ENCODE measurements at regions not wholly inside any gene's neighbourhood (a gene's known extent, or its start where the extent isn't known, plus 50 kb on each side); places are given as distances from the start of the nearest gene placed in this dataset.

DNA sequence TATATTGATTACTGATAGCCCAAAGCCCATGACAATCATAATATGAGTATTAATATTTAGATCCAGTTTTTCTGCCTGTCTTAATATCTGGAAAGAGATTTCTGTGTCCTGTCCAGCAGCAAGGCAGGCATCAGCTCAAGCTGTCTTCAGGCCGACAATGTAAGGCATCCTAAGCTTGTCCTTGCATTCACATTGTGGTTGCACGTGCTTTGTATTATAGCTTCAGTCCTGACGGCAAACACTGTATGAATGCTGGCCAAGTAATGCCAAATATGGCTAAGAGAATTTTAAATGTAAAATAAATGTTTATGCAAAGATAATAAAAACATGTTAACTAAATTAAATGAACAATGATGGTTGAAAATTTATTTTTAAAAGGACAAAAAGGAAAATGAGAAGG, 255.7 kb upstream of the RPS6KA3 start:
- no peak for DNase-seq (ENCODE audit: low read depth in 3 of 3)

DNA sequence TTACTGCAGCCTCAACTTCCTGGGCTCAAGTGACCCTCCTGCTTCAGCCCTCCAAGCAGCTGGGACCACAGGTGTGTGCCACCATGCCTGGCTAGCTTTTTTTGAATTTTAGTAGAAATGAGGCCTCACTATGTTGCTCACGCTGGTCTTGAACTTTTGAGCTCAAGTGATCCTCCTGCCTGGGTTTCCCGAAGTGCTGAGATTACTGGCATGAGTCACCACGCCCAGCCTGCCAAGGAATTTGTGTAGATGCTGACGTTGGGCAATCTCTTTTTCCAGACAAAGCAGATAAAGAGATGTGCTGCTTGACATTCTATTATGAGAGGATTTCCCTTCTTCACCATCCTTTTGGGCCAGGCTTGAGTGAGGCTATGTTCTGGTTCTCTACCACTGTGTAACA, 254.5 kb upstream of the RPS6KA3 start:
- no peak for DNase-seq (ENCODE audit: low read depth in 3 of 3)

DNA sequence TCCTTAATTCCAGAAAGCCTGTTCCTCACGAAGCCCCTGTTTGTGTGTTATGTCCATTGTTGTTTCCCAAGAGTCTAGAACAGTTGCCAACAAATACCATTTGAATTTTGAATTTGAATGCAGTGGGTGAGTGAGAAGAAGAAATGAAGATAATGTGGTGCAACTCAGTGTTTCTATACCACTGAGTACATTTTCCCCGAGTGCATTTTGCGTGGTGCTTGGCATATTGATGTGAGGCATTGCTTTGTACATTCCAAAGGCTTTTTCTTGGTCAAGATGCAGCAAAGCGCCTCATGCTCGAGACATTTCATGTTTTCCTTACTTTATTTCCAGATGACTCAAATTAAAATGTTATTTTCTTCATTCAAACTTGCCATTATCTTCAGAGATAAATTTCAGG, 253.1 kb upstream of the RPS6KA3 start:
- DNase-seq (ENCODE audit: low read depth in 3 of 3), result no peak

DNA sequence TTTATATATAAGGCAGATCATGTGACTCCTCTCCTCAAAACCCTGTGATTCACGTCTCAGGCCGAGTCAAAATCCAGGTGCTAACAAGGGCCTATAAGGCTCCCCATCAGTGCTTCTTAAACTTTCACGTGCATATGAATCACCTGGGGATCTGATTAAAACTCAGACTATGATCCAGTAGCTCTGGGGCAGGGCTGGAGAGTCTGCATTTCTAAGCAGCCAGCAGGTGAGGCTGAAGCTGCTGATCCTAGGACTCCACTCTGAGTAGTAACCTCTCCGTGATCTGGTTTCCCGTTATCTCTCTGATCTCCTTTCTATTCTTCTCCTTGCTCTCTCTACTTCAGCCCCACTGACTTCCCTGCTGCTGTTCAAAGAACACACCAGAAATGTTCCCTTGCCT, 252.4 kb upstream of the RPS6KA3 start:
- DNase-seq (ENCODE audit: low read depth in 3 of 3), result no peak

DNA sequence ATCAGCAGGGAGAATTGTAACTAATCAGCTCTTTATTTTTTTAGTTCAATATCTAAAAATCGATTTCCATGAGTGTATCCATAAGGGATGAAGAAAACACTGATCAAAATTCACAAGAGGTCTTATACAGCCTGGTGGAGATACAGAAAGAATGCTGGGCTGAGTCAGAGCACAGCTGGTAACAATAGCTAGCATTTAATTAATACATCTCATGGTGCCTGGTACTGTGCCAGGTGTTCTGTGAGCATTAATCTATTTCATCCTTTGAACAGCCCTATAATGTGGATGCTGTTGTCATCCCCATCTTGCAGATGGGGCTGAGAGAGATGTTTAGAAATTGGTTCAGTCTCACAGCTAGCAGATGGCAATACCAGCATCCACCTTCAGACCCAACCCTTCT, 250.9 kb upstream of the RPS6KA3 start:
- DNase-seq (ENCODE audit: low read depth in 3 of 3), result no peak

DNA sequence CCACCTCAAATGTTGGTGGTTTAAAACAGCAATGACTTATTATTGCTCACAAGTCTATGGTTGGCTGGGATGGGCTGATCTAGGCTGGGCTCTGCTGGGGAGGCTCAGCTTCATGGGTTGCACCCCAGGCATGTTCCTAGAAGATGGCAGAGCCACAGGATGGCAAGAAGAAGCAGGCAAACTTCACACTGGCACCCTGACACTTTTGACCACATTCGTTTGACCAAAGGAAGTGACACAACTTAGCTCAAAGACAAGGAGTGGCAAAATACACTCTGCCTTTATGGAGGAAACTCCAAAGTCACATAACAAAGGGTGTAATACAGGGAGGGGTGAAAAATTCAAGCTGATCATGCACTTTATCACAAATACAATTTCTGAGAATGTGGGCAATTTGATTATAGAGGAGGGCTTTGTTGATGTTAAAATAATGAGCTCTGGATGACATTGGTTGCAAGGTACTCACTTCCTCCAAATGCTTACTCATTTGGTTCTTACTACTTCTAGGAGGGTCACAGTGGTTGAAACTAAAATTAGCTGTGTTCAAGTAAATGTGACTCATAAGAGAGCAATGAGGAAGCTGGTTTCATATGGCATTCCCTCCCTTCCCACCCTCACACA, 249.2 kb upstream of the RPS6KA3 start:
- no peak for DNase-seq (ENCODE audit: low read depth in 3 of 3)

DNA sequence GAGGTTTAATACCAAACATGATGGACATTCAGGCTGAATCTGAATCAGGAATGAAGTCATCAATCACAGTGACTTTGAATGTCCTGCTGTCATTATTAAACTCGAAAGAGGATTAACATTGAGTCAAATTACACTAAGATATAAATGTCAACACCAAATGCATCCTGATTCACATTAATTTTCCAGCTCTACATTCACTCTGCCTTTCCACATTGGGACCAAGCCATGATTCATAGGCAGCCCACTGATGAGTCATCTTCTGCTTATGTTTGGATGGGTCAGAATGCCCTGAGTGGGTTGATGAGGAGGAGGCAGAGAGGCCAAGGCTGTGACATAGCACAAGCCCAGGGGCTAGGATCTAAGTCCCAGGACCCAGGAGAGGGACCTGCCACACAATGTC, 247.6 kb upstream of the RPS6KA3 start:
- no peak for DNase-seq (ENCODE audit: low read depth in 3 of 3)

DNA sequence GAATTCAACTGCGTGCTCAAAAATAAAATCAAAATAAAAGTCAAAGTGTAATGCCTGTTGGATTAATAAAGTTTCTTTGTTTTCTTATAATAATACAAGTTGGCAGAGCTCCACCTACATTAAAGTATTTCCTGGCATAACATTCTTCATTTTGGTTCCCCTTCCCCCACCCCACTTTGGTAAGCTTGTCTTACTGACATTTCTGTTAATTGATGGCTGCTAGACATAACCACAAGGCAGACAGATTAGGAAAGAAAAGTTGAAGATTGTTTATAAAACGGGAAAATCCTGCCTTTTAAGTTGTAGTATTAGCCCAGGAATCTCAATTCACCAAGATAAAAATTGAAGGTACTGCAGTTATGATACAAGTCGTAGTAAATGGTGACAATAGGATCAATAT, 246.5 kb upstream of the RPS6KA3 start:
- no peak for DNase-seq (ENCODE audit: low read depth in 3 of 3)

DNA sequence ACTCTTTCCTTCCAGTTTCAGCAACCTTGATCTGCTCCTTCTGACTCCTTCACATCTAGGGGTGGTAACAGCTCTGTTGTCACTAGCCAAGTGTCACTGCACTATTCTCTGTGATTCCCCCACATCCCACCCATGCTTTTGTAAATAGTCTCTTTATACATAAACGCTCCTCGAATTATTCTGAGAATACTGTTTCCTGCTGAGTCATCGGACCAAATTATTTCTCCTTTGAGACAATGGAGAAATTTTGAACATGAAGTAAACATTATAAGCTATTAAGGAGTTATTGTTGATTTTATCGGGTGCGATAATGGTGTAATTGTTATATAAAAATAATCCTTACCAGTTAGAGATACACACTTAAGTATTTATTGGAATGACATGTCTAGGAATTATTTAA, 245.1 kb upstream of the RPS6KA3 start:
- no peak for DNase-seq (ENCODE audit: low read depth in 3 of 3)

DNA sequence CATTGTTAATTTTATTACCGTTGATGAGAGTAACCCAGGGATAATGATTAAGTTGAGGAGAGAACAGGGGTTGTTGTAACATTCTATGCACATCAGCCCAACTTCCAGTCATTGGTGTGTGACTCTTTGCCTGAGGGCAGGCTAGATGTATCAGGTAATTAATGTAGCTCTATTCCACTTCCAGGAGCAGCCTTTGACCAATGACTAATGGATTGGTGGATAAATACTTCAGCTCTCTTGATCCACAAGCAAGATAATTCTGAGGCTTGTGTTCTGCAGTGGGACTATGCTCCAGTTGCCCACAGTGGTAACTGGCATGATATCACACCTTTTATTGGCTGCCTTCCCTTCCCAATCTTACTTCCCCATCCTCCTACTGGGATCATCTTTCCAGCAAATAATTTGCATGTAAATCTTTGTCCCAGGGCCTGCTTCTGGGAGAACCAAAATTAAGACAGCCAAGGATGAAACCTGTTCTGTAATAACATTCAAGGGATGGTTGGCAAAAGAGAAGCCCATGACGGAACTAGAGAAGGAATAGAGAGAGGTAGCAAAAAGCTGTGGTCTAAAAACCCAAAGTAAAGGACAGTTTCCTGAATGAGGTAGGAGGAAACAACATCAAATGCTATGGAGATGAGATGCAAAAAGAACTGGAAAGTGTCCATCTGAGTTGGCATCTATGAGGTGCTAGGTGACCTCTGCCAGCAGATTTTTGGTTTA, 241.4 kb upstream of the RPS6KA3 start:
- DNase-seq (ENCODE audit: low read depth in 3 of 3), result no peak

DNA sequence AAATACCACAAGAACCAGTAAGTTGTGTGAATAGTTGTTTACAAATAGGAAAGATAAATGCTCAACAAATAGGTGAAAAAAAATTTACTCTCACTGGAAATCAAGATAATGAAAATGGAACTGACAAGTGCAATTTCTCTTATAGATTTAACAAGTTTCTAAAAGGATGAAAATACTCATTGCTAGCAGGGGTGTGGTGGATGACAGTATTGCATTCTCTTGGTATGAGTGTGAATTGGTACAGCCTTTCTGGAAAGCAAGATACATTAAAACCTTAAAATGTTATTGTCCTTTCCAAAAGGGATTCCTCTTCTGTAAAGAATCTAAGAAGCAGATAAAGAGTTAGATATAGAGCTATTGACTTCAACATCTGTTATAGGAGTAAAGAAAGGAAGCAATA, 240.0 kb upstream of the RPS6KA3 start:
- no peak for DNase-seq (ENCODE audit: low read depth in 3 of 3)

DNA sequence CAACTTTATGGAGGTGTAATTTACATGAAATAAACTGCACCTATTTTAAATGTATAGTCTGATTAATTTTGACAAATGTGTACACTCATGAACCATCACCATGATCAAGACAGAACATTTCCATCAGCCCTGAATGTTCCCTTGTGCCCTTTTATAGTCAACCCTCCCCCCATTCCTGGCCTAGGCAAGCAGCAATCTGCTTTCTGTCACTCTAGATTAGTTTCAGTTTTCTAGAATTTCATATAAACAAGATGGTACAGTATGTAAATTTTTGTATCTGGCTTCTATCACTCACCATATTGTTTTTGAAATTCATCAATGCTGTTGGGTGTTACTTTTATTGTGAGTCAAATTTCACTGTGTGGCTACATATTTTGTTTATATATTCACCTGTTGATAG, 234.2 kb upstream of the RPS6KA3 start:
- no peak for DNase-seq (ENCODE audit: low read depth in 3 of 3)

DNA sequence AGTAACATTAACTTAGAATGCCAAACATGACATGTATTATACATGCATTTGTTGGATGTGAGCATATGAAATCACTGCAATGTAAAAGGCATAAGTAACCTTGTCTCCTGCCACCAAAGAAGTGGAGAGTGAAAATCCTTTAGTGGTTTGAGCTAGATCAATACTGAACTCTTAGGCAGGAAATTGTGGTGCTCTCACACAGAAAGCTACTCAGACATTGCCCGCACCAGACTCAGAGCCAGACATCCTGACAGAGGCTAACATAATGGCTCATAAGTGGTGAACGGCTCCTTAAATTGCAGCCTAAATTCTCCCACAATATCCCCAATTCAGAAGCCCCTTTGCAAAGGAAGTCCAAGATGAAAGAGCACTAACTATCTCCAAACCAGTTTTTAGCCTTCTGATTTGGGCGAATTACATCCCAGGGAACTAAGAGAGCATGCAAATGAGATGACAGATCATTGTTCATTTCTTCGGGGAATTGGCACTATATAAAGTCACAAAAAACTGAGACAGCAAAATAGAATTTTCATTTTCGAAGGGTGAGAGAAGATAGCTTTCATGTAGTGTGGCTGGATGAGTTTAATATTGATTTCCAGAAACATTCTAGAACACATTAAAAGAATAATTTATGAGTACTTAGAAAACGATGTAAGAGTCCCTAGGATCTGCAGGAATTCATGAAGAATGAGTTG, 233.6 kb upstream of the RPS6KA3 start:
- DNase-seq (ENCODE audit: low read depth in 3 of 3), result no peak

DNA sequence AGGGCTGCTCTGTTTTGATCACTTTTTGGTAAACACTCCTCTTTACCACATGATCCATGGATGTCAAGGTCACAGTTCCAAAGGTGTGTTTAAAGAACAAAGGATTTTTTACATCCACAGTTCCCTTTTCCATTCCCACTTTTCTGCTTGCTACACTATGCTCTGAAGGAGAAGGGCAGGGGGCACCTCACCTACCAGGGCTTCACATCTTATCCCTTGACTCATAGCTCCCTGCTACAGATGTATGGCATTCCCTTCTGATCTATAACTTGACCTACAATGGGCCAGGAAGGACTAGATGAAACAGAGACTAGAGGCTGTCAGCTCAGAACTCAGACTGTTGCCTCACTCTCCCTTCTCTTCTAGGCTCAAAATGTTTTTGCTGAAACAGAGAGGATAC, 233.1 kb upstream of the RPS6KA3 start:
- no peak for DNase-seq (ENCODE audit: low read depth in 3 of 3)

DNA sequence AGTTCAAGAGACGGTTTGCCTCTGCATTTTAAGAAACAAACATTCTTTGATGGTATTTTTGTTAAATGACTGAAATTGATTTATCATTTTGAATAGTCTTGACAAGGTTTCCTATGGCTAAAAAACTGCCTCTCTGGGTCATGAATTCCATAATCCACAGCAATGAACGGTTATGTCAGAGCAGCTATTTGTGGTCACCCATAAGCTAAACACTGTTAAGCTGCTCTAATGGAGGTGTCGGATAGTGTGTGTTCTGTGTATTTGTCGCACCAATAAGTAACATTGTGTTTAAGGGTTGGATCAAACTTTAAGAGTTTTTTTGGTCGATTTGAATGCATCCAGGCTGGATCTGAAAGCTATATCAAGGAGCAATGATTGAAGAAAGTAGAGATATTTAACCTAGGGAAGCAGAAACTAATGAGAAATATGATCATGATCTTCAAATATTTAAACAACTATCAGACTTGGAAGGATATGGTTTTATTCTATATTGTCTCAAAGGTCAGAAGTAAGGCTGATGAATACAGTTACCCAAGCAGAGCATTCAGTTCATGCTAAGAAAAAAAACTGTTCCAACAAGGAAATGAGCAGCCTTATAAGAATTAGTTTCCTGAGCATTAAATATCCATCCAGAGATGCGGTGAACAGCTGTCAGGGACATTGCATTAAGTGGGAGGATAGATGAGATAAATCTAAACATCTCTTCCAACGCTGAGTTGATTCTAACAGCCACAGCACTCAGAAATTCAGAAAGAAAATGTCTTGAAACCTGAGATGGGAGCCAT, 232.3 kb upstream of the RPS6KA3 start:
- DNase-seq (ENCODE audit: low read depth in 3 of 3), result no peak

DNA sequence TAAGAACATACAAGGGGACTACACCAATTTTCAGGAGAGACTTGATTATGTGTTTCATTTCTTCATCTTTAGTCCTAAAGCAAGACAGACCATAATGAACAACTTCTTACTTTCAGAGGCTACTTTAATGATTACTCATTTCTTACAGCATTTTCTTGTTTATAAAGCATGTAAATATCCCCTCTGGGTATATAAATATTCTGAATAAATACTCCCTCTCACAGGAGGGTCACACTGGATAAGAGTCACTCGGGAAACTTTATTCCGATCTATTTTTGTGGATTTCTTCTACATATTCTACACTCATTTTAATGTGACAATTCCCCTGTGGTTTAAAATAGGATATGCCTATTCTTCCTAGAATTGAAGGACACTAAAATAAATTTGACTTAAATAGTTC, 228.9 kb upstream of the RPS6KA3 start:
- no peak for DNase-seq (ENCODE audit: low read depth in 3 of 3)

DNA sequence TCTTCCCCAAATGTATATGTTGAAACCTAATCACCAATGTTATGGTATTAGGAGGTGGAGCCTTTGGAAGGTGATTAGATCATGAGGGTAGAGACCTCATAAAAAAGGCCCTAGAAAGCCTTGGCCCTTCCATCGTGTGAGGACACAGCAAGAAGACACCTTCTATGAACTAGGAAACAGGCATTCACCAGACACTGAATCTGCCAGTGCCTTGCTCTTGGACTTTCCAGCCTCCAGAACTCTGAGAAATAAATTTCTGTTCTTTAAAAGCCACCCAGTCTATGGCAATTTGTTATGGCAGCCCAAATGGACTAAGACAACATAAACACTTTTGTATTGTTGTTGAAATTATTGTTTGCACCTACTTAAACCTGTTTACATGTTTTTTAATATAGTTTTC, 221.8 kb upstream of the RPS6KA3 start:
- DNase-seq (ENCODE audit: low read depth in 3 of 3), result no peak

DNA sequence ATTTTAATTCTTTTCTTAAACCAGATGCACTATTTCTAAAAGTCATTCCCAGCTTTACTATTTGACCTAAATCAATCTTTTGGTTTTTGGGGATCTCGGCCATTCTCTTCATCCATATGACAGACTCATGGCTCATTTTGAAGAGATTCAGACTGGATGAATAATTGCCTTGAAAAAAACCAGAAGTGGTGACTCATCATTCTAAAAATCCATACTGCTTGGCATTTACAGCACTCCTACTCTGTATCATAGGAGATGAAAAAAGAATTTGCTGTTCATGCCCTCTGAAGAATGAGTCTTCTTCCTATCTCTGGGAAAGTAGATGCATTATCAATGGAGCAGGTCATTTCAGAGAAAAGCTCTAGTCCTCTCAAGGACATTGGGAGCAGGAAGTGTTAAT, 220.5 kb upstream of the RPS6KA3 start:
- no peak for DNase-seq (ENCODE audit: low read depth in 3 of 3)

DNA sequence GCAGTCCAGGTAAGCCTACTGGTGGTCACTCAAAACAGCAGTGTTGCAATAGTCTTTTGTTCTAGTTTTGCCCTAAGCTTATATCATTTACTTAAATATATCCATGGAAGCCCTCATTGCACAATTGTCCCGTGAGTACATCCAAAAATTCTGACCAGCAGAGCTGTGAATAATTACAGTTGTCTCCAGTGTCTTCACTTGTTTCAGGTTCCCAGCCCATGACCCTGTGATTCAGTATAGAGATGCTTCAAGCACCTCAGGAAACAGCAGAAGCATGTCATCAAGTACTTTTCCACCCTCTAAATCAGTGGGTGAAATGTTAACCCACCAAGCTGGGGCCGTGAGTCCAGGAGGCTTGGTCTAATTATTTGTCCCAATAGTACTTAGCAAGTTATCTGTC, 214.9 kb upstream of the RPS6KA3 start:
- no peak for DNase-seq (ENCODE audit: low read depth in 3 of 3)

DNA sequence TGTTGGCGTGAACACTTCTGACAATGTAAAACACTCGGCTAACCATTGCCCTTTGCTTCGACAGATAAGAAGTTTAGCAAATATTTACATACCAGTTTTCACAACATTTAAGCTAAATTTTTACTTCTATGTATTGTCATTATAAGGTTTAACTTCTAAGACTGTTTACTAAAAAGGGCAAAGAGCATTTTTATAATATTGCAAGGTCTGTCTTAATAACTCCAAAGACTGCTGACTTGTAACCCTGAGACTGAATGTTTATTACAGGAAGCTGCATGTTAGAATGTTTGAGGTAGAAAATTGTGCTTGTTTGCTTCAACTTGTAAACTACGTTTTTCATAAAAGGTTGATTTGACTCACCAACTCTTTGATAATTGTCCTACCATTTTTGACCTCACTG, 213.2 kb upstream of the RPS6KA3 start:
- DNase-seq (ENCODE audit: low read depth in 3 of 3), result no peak

DNA sequence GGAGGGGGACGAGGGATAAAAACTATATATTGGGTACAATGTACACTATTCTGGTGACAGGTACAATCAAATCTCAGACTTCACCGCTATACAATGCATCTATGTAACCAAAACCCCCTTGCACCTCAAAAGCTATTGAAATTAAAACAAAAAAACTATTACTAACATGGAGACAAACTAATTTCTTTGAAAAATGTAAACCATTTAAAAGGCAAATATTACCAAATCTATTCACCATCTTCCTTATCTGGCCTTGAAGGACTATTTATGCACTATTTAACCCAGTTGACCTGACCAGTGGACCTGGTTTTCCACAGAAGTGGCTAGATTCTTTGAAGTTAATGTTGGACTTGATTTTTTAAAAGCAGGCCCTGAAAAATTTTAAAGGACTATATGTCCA, 212.3 kb upstream of the RPS6KA3 start:
- no peak for DNase-seq (ENCODE audit: low read depth in 3 of 3)

DNA sequence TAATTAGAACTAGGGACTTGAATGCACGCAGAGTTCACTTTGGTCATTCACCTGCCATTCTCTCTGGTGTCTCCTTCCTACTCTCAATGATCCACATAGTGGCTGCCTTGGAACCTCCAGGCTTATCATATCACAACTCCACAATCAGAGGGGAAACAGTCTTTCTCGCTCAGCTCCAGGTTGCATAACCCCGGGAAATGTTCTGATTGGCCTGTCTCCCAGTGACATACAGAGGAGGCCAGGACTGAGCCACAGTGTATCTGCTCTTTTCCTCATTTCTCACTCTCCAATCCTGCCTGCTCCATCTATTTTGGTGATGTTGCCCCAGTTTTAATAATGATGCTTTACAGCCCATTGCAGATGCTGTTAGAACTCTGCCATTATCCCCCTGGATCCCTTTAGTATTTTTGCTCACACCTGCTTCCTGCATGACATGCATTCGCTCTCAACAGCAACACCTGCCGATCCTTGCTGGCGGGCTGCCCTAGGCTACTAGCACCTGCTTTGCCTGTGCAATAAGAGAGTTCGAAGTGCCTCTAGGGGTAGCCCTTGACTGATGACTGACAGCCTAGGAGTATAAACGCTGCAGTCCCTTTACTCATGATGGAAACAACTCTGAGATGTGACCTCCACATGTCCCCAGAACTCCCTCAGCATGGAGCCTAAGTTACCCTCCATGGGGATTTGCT, 211.3 kb upstream of the RPS6KA3 start:
- DNase-seq (ENCODE audit: low read depth in 3 of 3), result no peak
